Stimulated activated CD8-positive, alpha-beta memory T cell treated with anti-CD3 and anti-CD28 coated beads, Interleukin-7, amount 100 ng/mL, for 48 hours (primary cell): ENCODE measurements at regions not wholly inside any gene's neighbourhood (a gene's known extent, or its start where the extent isn't known, plus 50 kb on each side); places are given as distances from the start of the nearest gene placed in this dataset.

ENCODE experiments used
- DNase-seq, 2 donors: peaks; one replicate each; pipeline ENCODE4 v3.0.0-alpha.2; 2020; ENCODE audit warnings: low read depth in 1 of 2; ENCODE audit errors: extremely low read depth in 1 of 2

- no peak for DNase-seq
Measured at GRCh38 chr17:14910916-14911315, 354.2 kb downstream of the PMP22 start.

DNA sequence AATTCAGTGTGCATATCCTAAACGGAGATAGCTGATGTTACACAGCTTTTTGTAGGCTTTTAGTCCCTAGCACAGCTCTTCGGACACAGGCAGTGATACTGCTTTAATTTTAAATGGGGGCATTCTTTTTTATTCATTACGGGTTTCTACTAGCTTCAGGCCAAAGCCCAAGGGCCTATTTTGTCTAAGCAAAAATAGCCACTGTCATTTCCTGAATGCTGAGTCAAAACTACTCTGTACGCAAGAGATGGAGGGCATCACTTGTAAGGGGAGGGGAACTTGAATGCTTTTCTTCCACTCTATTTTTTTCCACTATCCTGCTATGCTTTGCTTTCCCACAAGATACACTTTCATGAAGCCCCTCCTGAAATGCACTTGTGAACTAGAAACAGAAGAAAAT lies 360.7 kb downstream of the PMP22 start:
- DNase-seq = no peak

GRCh38 chr17:14903854-14904253 lies 361.3 kb downstream of the PMP22 start:
- no peak for DNase-seq

- no peak for DNase-seq
Measured at GRCh38 chr17:14902803-14903202, 362.3 kb downstream of the PMP22 start.

DNA sequence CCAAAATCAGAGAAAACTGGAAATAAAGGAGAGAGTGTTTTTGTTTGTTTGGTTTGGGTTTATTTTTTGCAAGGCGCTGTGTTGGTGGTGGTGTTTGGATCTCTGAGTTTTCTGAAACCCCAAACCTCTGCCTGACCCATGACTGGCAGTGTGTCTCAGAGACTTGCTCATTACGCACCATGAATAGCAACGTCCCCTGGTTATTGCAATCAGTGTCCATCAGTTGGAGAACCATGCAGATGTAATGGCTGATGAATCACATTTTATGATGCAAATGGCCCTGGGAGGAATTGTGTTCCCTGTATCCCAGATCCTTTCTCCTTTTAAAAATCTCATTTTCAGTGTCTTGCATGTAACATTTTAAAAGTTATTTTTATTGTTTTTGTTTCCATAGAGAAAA lies 362.8 kb downstream of the PMP22 start:
- no peak for DNase-seq

GRCh38 chr17:14901376-14901775 lies 363.8 kb downstream of the PMP22 start:
- DNase-seq = no peak

- DNase-seq = no peak
Measured at GRCh38 chr17:14886200-14886739, 378.9 kb downstream of the PMP22 start.

DNA sequence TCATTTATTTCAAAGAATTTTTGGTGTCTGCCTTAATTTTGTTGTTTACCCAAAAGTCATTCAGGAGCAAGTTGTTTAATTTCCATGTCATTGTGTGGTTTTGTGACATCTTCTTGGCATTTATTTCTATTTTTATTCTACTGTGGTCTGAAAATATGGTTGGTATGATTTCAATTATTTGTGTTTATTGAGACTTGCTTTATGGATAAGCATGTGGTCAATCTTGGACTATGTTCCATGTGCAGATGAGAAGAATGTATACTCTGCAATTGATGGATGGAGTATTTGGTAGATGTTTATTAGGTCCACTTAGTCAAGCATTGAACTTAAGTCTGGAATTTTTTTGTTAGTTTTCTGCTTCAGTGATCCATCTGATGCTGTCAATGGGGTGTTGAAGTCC lies 383.0 kb downstream of the PMP22 start:
- DNase-seq = no peak

GRCh38 chr17:14875557-14876412 lies 389.3 kb downstream of the PMP22 start:
- DNase-seq = no peak

- no peak for DNase-seq
Measured at GRCh38 chr17:14873996-14874395, 391.1 kb downstream of the PMP22 start.

- DNase-seq = no peak
Measured at GRCh38 chr17:14873540-14873939, 391.6 kb downstream of the PMP22 start.

- no peak for DNase-seq
Measured at GRCh38 chr17:14871921-14872320, 393.2 kb downstream of the PMP22 start.

DNA sequence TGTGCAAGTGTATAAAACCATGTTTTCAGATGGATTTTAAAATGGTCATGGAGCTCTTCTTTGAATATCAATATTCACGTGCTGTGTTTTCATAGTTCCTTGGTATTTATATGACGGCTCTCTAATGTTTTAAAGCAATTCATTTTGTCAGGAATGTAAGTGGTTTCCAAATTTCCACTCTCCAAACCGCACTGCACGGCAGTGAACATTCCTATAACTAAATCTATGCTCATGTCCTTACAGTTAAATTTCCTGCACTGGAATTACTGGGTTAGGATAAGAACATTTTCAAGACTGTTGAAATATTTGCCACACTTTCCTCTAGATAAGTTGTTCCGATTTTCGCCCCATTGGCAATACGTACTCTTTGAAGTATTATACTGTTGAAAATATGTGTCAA lies 398.9 kb downstream of the PMP22 start:
- DNase-seq = no peak

GRCh38 chr17:14864127-14864526 lies 401.0 kb downstream of the PMP22 start:
- DNase-seq = no peak

- DNase-seq = no peak
Measured at GRCh38 chr17:14859542-14859941, 405.6 kb downstream of the PMP22 start.

- DNase-seq = no peak
Measured at GRCh38 chr17:14856176-14856575, 408.9 kb downstream of the PMP22 start.

DNA sequence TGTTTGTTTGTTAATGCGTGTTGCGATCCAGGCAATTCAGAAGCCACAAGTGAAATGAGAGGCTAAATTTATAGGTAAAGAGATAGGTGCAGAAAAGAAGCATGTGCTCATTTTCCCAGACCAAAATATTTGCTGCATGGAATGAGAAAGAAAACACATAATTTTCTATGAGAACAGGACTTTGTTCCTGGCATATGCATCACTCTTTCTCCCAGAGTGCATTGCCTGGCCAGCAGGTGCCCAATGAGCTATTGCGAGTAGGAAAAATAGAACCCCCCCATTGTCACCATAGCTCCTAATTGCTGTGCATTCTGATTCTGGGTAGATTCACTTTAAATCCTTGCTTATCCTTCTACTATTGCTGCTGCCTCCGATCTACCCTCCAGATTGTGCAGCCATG lies 410.4 kb downstream of the PMP22 start:
- no peak for DNase-seq

DNA sequence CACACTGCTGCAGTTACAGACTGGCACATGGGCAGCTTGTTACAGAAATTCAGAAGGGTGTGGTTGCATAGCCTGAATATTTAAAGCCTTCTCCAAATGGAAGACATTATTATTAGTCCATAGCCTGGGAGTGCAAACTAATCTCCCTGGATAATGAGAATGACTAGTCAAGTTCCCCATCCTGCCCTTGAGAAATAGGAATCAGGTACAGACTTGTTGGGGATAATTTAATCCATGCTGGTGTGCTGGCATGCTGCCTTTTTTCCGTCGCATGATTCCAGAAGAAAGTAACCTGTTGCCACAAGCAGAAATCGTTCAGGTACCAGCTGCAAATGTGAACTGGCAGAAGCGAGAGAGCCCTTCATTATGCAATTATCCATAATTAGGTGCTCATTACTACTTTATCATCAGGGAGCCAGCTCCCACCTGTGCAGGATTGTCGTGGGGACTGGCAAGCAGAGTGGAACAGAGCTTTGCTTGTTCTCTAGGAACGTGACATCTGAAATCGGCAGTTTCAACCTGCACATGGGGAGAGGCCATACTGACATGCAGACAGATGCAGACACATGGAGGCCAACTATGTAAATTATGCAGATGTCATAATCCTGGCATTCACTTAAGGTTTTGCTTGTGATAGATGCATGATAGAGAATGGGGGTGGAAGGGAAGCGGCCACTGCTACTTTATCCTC lies 419.4 kb downstream of the PMP22 start:
- DNase-seq = no peak

DNA sequence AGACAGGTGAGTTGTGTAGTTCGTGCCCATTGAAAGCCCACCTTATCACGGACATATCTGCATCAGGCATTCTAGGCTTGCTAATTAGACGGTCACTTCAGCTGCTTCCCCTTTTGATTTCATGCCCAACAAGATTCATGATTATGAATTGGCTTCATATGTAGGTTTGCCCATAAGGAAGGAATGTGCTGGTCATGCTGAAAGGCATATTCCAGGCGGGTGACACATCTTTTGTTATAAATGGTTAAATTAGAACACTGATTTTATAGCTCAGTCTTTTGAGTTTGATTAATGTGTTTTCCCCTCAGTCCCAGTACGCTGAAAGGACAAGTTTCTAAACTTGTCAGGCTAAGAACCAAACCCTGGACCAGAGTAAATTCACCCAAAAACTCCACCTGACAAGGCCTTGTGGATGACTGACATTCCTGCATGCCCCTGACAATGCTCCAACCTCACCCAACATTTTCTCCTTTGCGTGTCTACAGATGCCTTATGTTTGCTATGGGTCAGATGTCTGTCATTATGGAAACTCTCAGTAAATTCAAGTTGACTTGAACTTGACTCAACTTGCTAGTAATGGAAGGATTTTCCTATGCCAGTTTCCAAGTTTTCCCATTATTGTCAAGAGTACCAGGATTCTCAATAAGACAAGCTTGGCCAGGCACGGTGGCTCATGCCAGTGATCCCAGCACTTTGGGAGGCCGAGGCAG lies 421.9 kb downstream of the PMP22 start:
- DNase-seq = no peak

GRCh38 chr17:14840616-14841231 lies 424.4 kb downstream of the PMP22 start:
- no peak for DNase-seq

DNA sequence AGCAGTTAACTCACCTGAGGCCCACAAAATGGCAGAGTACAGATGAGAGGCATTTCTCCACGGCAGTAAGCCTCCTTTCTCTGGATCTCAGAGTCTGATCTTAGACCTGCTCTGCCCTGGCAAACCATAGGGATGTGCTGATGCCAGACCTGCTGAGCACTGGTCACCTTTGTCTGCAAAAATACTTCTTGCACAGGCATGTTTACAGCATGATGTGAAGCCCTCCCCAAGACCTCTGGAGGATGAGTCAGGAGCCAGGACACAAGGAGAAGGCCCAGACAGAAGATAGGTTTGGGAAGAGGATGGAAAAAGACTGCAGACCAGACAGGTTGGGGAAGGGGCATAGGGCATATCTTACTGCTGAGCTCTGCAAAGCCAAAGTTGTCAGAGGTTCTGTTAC lies 426.6 kb downstream of the PMP22 start:
- no peak for DNase-seq
